Keratinocyte (primary cell): ENCODE measurements at regions not wholly inside any gene's neighbourhood (a gene's known extent, or its start where the extent isn't known, plus 50 kb on each side); places are given as distances from the start of the nearest gene placed in this dataset.
A peak's percentile ranks its signal among the peaks of the same experiment; 100 is the strongest.
"Not testable (repeated sequence)": the region's sequence is repeated elsewhere in the genome, so short reads cannot be mapped to it uniquely, and the experiment has no call there.

Experiments used
- DNase-seq: peaks from one replicate; pipeline ENCODE4 v3.0.0-alpha.2; 2011; ENCODE audit warnings: low read depth, missing footprints, low spot score
- FAIRE-seq: peaks from 2 replicates; lab custom pipeline; 2011; peaks lifted over from hg19 to GRCh38; lab: Jason Lieb, UNC
- H2AFZ ChIP-seq: 2 replicates; pipeline ENCODE4 v1.6.0; 2012; ENCODE audit warnings: low read length, control low read depth, inconsistent platforms; ENCODE audit not compliant: control insufficient read depth
- H3K27ac ChIP-seq: 2 replicates; pipeline ENCODE4 v1.5.1; 2011; ENCODE audit warnings: low read length; ENCODE audit not compliant: control insufficient read depth, insufficient read depth
- H3K27me3 ChIP-seq: 3 replicates; pipeline ENCODE4 v1.6.0; 2011; ENCODE audit warnings: low read length; ENCODE audit not compliant: control insufficient read depth, insufficient read depth; ENCODE audit errors: extremely low read depth
- H3K36me3 ChIP-seq, 2 experiments: 2 replicates in 1 of 2; 3 replicates in 1 of 2; pipeline ENCODE4 v1.5.1; 2011; ENCODE audit warnings: low read length in 2 of 2, mild to moderate bottlenecking in 1 of 2; ENCODE audit not compliant: control insufficient read depth in 2 of 2, insufficient read depth in 2 of 2; ENCODE audit errors: extremely low read depth in 1 of 2
- H3K4me1 ChIP-seq: 3 replicates; pipeline ENCODE4 v1.5.1; 2011; ENCODE audit warnings: low read length; ENCODE audit not compliant: control insufficient read depth, insufficient read depth; ENCODE audit errors: extremely low read depth
- H3K4me2 ChIP-seq: 3 replicates; pipeline ENCODE4 v1.6.0; 2011; ENCODE audit warnings: low read depth, low read length; ENCODE audit not compliant: control insufficient read depth, insufficient read depth; ENCODE audit errors: extremely low read depth
- H3K4me3 ChIP-seq, 3 experiments: fragments of 200-600 bp in 1 of 3; sonication (generic) in 1 of 3; 2 replicates in 2 of 3; 3 replicates in 1 of 3; pipeline ENCODE4 v1.5.1; 2011 to 2016; ENCODE audit warnings: low read length in 3 of 3, mild to moderate bottlenecking in 3 of 3, control low read depth in 2 of 3, inconsistent platforms in 1 of 3, low read depth in 1 of 3, mixed read lengths in 1 of 3, mixed run types in 1 of 3, moderate library complexity in 1 of 3; ENCODE audit not compliant: control insufficient read depth in 2 of 3, insufficient read depth in 2 of 3; ENCODE audit errors: extremely low read depth in 1 of 3
- H3K79me2 ChIP-seq: 2 replicates; pipeline ENCODE4 v1.6.0; 2012; ENCODE audit warnings: low read length; ENCODE audit not compliant: control insufficient read depth, insufficient read depth
- H3K9ac ChIP-seq: 3 replicates; pipeline ENCODE4 v1.6.0; 2011; ENCODE audit warnings: low read length; ENCODE audit not compliant: control insufficient read depth, insufficient read depth; ENCODE audit errors: extremely low read depth
- H3K9me1 ChIP-seq: 3 replicates; pipeline ENCODE4 v1.6.0; 2011; ENCODE audit warnings: low read length; ENCODE audit not compliant: control insufficient read depth, insufficient read depth; ENCODE audit errors: extremely low read depth
- H3K9me3 ChIP-seq: 2 replicates; pipeline ENCODE4 v1.5.1; 2012; ENCODE audit warnings: low read depth, low read length; ENCODE audit not compliant: control insufficient read depth
- H4K20me1 ChIP-seq: 3 replicates; pipeline ENCODE4 v1.6.0; 2011; ENCODE audit warnings: low read length; ENCODE audit not compliant: control insufficient read depth, insufficient read depth; ENCODE audit errors: extremely low read depth
- EZH2 ChIP-seq: IDR thresholded peaks from one replicate; pipeline ENCODE4 v1.6.1; 2012; ENCODE audit warnings: inconsistent platforms, mild to moderate bottlenecking, low read length, moderate library complexity
- dilution Hi-C: fragments of 300-500 bp; cut with MboI; formaldehyde crosslinking; loops from one replicate; pipeline ENCODE4 v1.7.0; 2020; ENCODE audit warnings: low sequenced_read_pairs; ENCODE audit not compliant: extremely low pct_ligation_motif_present
- TF ChIP-seq, protein P1 (sequence below), 3 experiments: IDR thresholded peaks in 1 of 3; conservative IDR thresholded peaks in 1 of 3; optimal IDR thresholded peaks in 1 of 3; 2 replicates in 2 of 3; 3 replicates in 1 of 3; pipeline versions ENCODE3 to v1.5.1; 2011; ENCODE audit warnings: low read length in 3 of 3, mild to moderate bottlenecking in 3 of 3, moderate library complexity in 2 of 3, control low read depth in 1 of 3, inconsistent platforms in 1 of 3; ENCODE audit not compliant: insufficient read depth in 2 of 3; ENCODE audit errors: extremely low read depth in 1 of 3

GRCh38 chr5:134471858-134472449, 53.5 kb upstream of the JADE2 start:
- H3K9me3 ChIP-seq, H3K9me1 ChIP-seq, H3K4me2 ChIP-seq, H3K27ac ChIP-seq, DNase-seq, H2AFZ ChIP-seq, H3K79me2 ChIP-seq, H3K27me3 ChIP-seq, FAIRE-seq, H3K4me3 ChIP-seq, H4K20me1 ChIP-seq, H3K36me3 ChIP-seq, H3K4me1 ChIP-seq, H3K9ac ChIP-seq, dilution Hi-C loops: not testable (repeated sequence)

- Histone ChIP-seq H2AFZ (no peak overlapping the region), H3K79me2 (no peaks in the 10 kb centered on the region), H3K27me3 (no peaks in the 10 kb centered on the region), H3K27ac (no peak overlapping the region), H3K4me2 (no peak overlapping the region), H3K4me3 (no peak overlapping the region), H3K4me1 (peaks cover 27% of the 10 kb centered on the region), H3K9me3 (no peaks in the 10 kb centered on the region), H3K9me1 (peaks cover 4% of the 10 kb centered on the region), H3K36me3 (no peaks in the 10 kb centered on the region), H3K9ac (no peak overlapping the region), H4K20me1 (no peaks in the 10 kb centered on the region)
- no peak for FAIRE-seq
- no peak for DNase-seq
- dilution Hi-C loops: no loop called here
- TF ChIP-seq EZH2: no peak
- TF ChIP-seq, protein P1, sequence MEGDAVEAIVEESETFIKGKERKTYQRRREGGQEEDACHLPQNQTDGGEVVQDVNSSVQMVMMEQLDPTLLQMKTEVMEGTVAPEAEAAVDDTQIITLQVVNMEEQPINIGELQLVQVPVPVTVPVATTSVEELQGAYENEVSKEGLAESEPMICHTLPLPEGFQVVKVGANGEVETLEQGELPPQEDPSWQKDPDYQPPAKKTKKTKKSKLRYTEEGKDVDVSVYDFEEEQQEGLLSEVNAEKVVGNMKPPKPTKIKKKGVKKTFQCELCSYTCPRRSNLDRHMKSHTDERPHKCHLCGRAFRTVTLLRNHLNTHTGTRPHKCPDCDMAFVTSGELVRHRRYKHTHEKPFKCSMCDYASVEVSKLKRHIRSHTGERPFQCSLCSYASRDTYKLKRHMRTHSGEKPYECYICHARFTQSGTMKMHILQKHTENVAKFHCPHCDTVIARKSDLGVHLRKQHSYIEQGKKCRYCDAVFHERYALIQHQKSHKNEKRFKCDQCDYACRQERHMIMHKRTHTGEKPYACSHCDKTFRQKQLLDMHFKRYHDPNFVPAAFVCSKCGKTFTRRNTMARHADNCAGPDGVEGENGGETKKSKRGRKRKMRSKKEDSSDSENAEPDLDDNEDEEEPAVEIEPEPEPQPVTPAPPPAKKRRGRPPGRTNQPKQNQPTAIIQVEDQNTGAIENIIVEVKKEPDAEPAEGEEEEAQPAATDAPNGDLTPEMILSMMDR (optimal IDR thresholded peaks at IDR 0.05 in 1 of 3, IDR thresholded peaks at IDR 0.05 in 1 of 3, conservative IDR thresholded peaks at IDR 0.05 in 1 of 3; ENCODE audit: extremely low read depth in 1 of 3, insufficient read depth in 2 of 3, low read length in 3 of 3): no peak
These were observed 56.5 kb upstream of the JADE2 start for GRCh38 chr5:134468921-134469400.

GRCh38 chr5:134467231-134467630, 55.5 kb upstream of the CDKN2AIPNL start:
- Histone ChIP-seq H2AFZ (no peak overlapping the region), H3K9me1 (peaks cover 4% of the 10 kb centered on the region), H3K79me2 (no peaks in the 10 kb centered on the region), H3K27ac (no peak overlapping the region), H3K27me3 (no peaks in the 10 kb centered on the region), H3K4me3 (no peak overlapping the region), H3K9ac (no peak overlapping the region), H3K9me3 (no peaks in the 10 kb centered on the region), H3K36me3 (no peaks in the 10 kb centered on the region), H3K4me2 (peak overlapping the region; percentile 96), H4K20me1 (no peaks in the 10 kb centered on the region), H3K4me1 (peaks cover 27% of the 10 kb centered on the region)
- FAIRE-seq (no peak), DNase-seq (no peak)
- dilution Hi-C loops: no loop called here
- TF ChIP-seq, protein P1 (optimal IDR thresholded peaks at IDR 0.05 in 1 of 3, IDR thresholded peaks at IDR 0.05 in 1 of 3, conservative IDR thresholded peaks at IDR 0.05 in 1 of 3; ENCODE audit: extremely low read depth in 1 of 3, insufficient read depth in 2 of 3, low read length in 3 of 3): no peak
- TF ChIP-seq EZH2: no peak
